ENCODE measurements at regions not wholly inside any gene's neighbourhood (a gene's known extent, or its start where the extent isn't known, plus 50 kb on each side); places are given as distances from the start of the nearest gene placed in this dataset.

DNA sequence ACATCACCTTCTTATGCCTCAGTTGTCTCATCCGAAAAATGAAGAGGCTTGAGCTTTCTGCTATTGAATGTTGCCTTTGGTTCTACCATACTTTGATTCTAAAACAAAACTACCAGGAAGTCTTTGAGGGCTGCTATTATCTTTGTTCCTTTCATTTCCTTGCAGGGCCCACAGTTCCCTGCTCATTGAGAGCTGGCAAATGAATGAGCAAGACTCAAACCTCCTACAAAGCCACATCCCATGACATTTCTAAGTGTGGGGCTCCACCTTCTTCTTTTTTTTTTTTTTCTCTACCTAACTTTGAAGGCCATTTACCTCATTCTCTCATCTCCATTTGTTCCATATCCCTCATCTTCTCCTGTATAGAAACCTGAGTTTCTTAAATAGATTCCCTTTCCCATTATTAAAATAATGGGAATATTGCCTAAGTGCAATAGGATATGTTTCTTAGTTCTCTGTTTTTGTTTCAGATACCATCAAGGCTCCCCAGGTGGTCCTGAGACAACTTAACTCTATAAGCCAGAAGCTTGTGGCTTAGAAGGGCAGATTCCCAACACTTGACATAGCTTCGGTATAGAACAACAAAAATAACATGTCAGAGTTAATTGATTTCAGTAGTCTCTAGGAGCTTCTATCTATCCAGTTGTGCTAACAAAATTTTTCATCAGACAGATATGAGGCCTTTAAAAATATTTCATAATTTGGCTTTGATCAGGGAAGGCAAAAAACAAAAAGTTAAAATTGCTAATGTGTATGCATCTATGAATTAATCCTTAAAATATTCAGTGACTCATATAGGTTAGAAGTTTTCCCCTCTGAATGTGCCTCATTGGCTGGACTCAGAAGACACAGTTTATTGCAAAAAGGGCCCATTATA, 951.6 kb downstream of the TUSC7 start:
- no peak for DNase-seq (ENCODE audit: low read depth in 3 of 3)

DNA sequence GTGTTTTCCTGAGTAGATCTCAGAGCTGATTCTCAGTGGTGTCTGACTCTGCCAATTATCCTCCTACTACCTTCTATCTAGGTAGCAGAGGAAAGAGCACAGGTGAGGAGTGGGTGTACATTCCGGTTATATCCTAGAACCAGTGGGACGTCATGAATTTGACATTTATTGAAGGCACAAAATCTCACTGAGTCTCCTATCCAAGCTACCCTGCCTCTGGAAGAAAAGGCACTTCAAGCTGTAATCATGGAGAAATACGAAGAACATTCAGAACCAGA, 952.2 kb downstream of the TUSC7 start:
- DNase-seq (ENCODE audit: low read depth in 3 of 3), result no peak

DNA sequence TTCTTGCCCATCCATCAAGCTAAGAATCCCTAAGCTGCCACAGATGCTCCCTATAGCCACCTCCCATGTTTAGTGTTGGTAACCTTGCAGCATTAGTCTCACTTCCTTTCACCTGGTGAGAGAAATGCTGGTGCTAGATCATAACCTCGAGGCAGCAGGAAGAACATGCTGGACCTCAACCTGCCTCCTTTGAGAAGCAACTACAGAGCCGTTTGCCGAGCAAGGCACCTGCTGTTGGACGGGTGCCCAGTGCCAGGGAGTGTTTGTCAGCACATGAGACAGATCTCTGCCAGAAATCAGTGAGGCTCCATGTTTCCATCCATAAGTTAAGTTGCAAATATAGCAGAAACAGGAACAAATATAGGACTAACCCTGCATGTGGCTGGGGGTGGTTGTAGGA, 955.7 kb downstream of the TUSC7 start:
- DNase-seq (ENCODE audit: low read depth in 3 of 3), result no peak

- DNase-seq (ENCODE audit: low read depth in 3 of 3), result no peak
These were observed 956.7 kb downstream of the TUSC7 start for GRCh38 chr3:117666325-117666724.

- no peak for DNase-seq (ENCODE audit: low read depth in 3 of 3)
These were observed 957.2 kb downstream of the TUSC7 start for GRCh38 chr3:117666812-117667211.

DNA sequence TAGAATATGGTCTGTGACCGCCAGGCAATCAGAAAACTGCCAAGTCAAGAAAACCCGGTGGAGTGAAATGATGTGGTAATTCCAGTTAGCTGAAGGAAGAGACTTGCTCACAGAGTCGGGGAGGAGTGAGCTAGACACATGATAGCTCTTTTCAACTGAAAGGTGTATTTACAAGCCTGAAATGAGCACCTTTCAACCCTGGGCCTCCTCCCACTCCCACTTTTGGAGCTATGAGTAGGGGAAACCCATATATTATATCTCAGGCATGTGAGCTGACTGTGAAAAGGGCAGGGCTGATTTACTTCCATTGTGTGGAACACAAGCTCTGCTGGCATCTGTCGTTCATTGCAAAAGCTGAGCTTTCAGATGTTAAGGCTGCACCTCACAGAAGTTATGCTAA, 960.2 kb downstream of the TUSC7 start:
- no peak for DNase-seq (ENCODE audit: low read depth in 3 of 3)

DNA sequence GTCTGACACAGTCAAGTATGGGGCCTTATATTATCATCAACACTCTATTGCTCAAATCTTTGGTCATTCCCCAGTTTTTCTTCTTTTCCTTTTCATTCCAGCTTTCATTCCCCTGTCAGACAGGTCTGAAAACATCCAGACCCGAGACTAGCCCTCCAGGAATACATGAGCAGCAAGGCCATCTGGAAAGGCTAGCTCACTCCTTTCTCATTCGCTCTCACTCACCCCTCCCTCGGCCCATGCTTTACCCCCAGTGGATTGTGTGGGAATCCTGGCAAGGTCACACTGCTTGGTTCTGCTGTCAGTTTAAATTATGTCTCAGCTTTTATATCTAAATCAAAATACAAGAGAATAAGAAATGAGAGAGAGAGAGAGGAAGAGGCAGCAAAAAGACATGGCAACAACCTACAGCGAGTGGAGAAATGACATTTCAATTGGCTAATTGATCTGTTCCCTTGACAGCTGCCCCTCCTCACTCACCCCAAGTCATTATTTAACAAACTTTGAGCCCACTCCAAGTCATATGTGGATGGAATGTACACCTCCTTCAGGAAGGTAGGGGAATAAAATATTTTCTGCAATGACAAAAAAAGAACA, 962.2 kb downstream of the TUSC7 start:
- DNase-seq (ENCODE audit: low read depth in 3 of 3), result no peak

DNA sequence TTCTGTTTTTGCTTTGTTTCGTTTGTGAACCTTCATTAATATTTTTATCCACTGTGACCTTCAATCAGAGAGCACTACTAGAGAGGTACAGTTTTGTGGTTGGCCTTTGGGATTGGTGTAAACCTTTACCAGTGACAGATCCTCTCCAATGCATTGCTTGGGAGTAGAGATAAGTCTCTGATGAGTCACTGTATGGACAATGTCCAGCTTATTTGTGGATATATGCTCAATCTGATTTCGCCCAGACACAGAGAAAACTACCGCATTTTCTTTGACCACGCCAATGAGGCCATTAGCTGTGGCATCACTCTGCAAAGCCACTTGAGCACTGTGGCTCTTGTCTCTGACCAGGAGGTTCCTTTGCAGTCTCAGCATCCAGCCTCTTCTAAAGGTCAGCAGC, 964.7 kb downstream of the TUSC7 start:
- no peak for DNase-seq (ENCODE audit: low read depth in 3 of 3)

DNA sequence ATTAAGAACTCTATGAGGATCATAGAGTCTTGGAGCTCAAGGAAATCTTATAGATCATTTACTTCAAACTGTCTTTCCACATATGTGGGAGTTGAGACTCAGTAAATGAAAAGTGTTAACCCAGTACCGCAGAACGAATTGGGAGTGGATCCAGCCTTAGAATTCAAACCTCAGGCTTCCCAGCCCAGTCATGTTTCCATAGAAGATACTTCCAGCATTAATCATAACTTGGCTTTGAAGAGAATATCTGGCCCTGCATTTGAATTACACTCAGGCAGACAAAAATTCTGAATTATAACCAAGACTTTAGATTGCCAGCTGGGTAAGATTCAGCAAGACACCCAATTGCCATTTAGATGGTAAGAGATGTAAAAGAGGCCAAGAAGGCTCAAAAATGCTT, 972.0 kb downstream of the TUSC7 start:
- DNase-seq (ENCODE audit: low read depth in 3 of 3), result no peak

DNA sequence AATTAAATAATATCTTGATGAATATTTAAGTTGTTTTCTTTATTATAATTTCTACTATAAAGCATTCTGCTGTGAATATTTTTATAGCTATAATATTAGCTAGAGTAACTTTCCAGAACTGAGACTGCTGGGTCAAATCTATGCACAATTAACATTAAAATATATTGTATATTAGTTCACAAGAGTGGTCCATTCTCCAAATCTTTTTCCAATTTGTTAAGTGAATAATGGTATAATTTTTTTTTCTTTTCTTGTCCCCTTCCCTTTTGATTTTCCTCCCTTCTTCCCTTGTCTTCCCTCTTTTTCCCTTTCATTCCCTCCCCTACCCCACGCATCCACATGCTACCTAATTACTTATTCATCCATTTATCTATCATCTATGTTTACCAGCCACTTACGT, 977.5 kb downstream of the TUSC7 start:
- no peak for DNase-seq (ENCODE audit: low read depth in 3 of 3)

GRCh38 chr3:117688583-117688982, 979.0 kb downstream of the TUSC7 start:
- DNase-seq (ENCODE audit: low read depth in 3 of 3), result no peak

DNA sequence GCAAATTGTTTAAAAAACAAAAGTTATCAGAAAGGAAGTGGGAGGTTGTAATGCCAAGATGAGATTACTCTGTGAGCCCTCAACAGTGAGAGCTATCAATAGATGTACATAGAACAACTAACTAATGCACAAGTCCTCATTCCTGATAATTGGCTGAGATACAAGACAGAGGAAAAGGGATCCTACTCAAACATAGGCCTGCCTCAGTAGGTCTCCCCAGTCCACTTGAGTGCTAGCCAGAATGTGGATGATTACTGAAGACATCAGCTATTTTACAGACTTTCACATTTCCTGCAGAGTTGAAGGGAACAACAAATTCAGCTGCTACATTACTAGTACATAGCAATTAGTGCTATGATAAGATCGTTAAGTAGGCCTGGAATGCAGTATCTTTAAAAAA, 981.9 kb downstream of the TUSC7 start:
- DNase-seq (ENCODE audit: low read depth in 3 of 3), result no peak

DNA sequence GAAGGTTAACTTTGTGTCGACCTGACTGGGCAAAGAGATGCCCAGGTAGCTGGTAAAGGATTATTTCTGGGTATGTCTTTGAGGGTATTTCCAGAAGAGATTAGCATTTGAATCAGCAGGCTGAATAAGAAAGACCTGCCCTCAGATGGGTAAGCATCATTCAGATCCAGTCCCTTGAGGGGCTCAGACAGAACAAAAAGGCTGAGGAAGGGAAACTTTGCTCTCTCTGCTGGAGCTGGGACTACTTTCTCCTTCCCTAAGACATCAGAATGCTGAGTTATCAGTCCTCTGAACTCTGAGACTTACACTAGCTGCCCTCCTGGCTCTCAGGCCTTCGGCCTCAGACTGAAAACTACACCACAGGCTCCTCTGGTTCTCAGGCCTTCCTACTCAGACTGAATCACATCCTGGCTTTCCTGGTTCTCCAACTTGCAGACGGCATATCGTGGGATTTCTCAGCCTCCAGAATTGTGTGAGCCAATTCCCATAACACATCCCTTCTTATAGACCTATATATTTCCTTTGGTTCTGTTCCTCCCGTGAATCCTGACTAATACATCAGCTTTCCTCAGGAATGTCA, 982.9 kb downstream of the TUSC7 start:
- DNase-seq (ENCODE audit: low read depth in 3 of 3), result no peak

DNA sequence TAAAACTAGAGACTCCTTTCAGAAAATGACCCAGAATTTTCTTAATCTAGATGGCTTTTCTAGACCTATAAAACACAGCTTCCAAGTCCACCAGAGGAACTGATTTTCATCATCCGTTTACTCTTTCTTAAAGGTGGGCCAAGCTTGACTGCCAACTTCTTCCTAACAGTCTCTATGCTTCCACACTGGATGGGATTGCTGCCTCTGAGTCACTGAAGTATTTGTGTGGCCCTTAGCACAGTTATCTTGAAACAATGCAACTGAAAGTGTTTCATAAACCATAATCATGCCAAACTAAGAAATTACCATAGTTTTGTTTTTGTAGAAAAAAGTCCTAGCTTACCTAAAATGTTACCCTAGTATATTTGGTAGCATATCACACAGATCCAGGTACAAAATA, 985.7 kb downstream of the TUSC7 start:
- DNase-seq (ENCODE audit: low read depth in 3 of 3), result no peak

DNA sequence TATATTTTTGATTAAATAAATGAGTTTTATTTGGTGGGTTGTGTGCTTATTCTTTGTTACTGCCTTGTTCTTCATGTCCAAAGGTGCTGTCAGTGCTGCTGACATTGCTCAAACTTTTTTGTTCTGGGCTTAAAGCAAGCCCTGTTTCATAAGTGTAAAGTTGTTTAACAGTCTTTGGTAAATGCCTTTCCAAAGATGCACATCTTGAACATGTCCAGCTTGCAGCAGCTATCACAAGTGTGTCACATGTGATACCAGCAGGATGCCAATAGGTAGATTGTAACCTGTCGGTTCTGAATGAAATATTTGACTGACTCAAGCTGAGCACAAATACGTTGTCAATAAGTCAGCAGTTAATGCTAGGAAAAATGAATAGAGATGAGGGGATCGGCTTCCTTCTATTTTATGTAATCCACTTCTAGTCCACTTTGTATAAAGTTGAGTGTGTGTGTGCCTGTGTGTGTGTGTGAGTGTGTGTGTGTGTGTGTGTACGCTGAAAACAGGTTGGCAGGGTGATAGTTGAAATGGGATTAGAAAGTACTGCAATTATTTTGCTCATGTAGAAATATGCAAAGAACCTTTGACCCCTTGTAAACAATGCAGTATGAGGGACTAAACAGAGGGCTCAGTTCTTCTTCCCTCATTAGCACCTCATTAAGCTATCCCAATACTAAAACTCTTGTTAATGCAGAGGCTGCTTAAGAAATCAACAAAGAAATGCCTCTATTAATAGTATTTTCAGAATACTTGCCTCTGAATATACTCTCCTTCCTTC, 986.5 kb downstream of the TUSC7 start:
- DNase-seq (ENCODE audit: low read depth in 3 of 3), result no peak

DNA sequence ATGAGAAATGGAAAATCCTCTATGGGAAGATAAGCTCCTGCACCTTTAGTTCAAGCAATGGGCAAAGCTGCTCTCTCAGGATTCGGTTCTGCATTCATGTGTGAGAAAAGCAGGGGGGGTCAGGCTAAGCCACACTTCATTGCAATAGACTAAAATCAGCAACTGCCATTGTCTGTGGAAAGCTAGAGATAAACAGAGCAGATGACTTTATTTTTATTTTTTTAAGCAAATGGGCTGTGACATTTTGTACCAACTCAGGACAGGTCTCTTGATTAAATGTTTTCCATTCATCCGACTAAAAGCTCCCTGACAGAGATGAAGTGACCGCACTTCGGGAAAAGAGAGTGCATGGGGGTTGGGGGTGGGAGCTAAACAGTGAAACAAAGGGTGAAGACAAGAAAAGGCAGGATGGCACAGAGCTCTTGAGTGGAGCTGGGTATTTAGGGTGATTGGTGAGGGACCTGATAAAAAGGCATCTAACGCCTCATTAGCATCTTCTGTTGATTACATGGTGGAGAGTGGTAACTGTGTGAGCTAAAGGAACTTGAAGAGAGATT, 987.4 kb downstream of the TUSC7 start:
- DNase-seq (ENCODE audit: low read depth in 3 of 3), result no peak

- DNase-seq (ENCODE audit: low read depth in 3 of 3), result no peak
These were observed 989.5 kb downstream of the TUSC7 start for GRCh38 chr3:117699058-117699457.

- no peak for DNase-seq (ENCODE audit: low read depth in 3 of 3)
These were observed 991.2 kb downstream of the TUSC7 start for GRCh38 chr3:117700573-117701360.

DNA sequence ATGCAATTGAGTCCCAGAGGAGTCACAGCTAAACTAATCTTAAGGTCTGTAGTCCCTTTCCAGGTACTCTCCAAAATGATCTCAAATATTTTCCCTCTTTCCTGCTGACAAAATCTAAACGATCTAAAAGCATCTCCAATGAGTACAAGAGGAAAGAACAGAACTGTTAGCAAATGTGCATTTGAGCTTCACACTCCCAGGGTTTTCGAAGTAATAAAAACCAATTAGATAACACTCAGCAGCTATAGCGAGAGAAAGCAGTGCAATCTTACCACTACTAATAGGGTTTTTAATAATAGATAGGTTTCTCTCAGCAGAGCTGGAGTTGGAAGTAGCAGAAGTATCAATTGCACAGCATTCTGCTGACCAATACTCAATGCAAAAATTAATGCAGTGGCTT, 995.4 kb downstream of the TUSC7 start:
- DNase-seq (ENCODE audit: low read depth in 3 of 3), result no peak

DNA sequence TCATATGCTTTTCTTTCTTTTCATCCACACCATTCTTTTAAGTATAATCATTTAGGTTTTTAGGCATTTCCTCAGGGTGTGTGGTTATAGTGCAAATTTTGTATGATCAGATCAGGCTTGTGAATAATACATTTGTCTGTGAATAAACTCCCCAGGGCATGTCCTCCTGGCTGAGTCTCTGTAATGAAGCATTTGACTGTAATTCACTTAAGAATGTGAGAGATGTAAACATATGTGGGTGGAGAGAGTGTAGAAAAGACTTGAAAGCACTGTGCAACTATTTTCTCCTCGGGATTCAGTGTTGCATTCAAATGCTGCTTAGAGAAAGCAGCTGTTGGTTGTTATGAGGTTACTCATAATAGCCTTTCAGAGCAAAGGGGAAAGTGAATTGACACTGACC, 996.5 kb downstream of the TUSC7 start:
- DNase-seq (ENCODE audit: low read depth in 3 of 3), result no peak

DNA sequence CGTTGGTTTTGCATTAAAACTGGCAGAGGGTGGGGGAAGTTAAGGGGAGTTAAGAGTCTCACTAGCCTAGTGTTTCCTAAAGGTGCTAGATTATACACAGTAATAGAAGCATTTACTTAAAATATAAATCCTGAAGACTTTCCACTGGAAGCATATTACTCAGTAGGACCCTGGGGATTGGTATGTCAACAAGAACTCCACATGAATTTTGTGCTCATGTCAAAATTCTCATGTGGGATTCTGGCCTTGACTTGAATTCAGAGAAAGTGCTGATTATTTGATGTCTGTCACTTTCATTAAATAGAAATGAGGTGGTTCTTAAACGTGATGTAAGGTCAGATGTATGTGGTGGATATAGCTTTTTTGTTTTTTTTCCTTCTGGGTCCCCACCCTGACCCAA, 997.2 kb downstream of the TUSC7 start:
- no peak for DNase-seq (ENCODE audit: low read depth in 3 of 3)

- no peak for DNase-seq (ENCODE audit: low read depth in 3 of 3)
These were observed 999.0 kb downstream of the TUSC7 start for GRCh38 chr3:117708601-117709000.
